PFSK-1 (cell line): ENCODE measurements at regions not wholly inside any gene's neighbourhood (a gene's known extent, or its start where the extent isn't known, plus 50 kb on each side); places are given as distances from the start of the nearest gene placed in this dataset.

Experiments used
- FOXP2 ChIP-seq: optimal IDR thresholded peaks from 2 replicates; pipeline ENCODE3; 2011; ENCODE audit warnings: borderline replicate concordance, control low read depth, inconsistent platforms; ENCODE audit not compliant: insufficient read depth; ENCODE audit errors: extremely low read length, extremely low read depth
- POLR2AphosphoS5 ChIP-seq: IDR thresholded peaks from 2 replicates; pipeline ENCODE4 v1.6.1; 2012; ENCODE audit warnings: low read depth, mild to moderate bottlenecking, control low read depth, low read length, moderate library complexity
- REST ChIP-seq, 2 experiments: IDR thresholded peaks; 2 replicates each; pipeline versions ENCODE4 v1.6.1 to v1.8.0; 2011 to 2012; ENCODE audit warnings: low read depth in 2 of 2, low read length in 2 of 2, control low read depth in 1 of 2, inconsistent platforms in 1 of 2, mild to moderate bottlenecking in 1 of 2, moderate library complexity in 1 of 2; ENCODE audit not compliant: insufficient read depth in 1 of 2
- SIN3A ChIP-seq: IDR thresholded peaks from 2 replicates; pipeline ENCODE4 v1.6.1; 2012; ENCODE audit warnings: mild to moderate bottlenecking, low read length, moderate library complexity, borderline replicate concordance; ENCODE audit not compliant: insufficient read depth
- TAF1 ChIP-seq: IDR thresholded peaks from 2 replicates; pipeline ENCODE4 v1.6.1; 2012; ENCODE audit warnings: low read length, control low read depth, borderline replicate concordance; ENCODE audit not compliant: insufficient read depth

GRCh38 chr14:97415907-97416306 is 618.7 kb downstream of the VRK1 start:
- TF ChIP-seq REST (IDR thresholded peaks at IDR 0.05; ENCODE audit: insufficient read depth in 1 of 2, low read depth in 2 of 2, low read length in 2 of 2) (no peak), FOXP2 (no peak), POLR2AphosphoS5 (no peak), TAF1 (no peak), SIN3A (no peak)

- TF ChIP-seq SIN3A (no peak), POLR2AphosphoS5 (no peak), FOXP2 (no peak), REST (IDR thresholded peaks at IDR 0.05; ENCODE audit: insufficient read depth in 1 of 2, low read depth in 2 of 2, low read length in 2 of 2) (no peak), TAF1 (no peak)
These were observed 619.4 kb downstream of the VRK1 start for GRCh38 chr14:97416550-97416949.

- TF ChIP-seq TAF1 (no peak), REST (IDR thresholded peaks at IDR 0.05; ENCODE audit: insufficient read depth in 1 of 2, low read depth in 2 of 2, low read length in 2 of 2) (no peak), SIN3A (no peak), POLR2AphosphoS5 (no peak), FOXP2 (no peak)
These were observed 620.1 kb downstream of the VRK1 start for GRCh38 chr14:97417331-97417730.

GRCh38 chr14:97420211-97420610 is 623.0 kb downstream of the VRK1 start:
- TF ChIP-seq TAF1: no peak

GRCh38 chr14:97426776-97427175 is 629.6 kb downstream of the VRK1 start:
- no peak for TF ChIP-seq FOXP2
- TF ChIP-seq REST (IDR thresholded peaks at IDR 0.05; ENCODE audit: insufficient read depth in 1 of 2, low read depth in 2 of 2, low read length in 2 of 2): no peak
- no peak for TF ChIP-seq SIN3A
- no peak for TF ChIP-seq TAF1
- no peak for TF ChIP-seq POLR2AphosphoS5
